ENCODE measurements at regions not wholly inside any gene's neighbourhood (a gene's known extent, or its start where the extent isn't known, plus 50 kb on each side); places are given as distances from the start of the nearest gene placed in this dataset.

DNA sequence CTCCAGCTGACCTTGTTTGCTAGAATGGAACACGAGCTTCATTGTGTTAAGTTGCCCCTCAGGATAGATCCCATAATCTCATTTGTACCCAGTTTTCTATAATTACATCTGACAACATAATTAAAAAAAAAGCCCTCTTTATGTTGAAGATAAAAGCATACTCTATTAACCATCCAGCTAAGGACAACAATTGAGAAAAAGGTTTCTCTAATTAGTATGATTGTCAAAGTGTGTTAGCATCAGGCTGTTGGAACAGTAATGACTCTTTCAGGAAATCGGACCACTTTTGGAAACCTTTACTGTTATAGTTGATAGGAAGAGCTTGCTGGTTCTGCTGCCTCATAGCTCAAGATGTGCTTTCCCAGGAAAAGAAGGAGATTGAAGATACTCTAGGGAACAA is 172.6 kb downstream of the FHIP1A start:
- no peaks in the 10 kb centered on the region for H3K9me3 ChIP-seq (ENCODE audit: insufficient read depth, low read length)
- H3F3A ChIP-seq (ENCODE audit: insufficient read depth), result no peaks in the 10 kb centered on the region
- H3K36me3 ChIP-seq (ENCODE audit: low read length), result no peaks in the 10 kb centered on the region
- H3K79me2 ChIP-seq (ENCODE audit: insufficient read depth, low read length), result no peaks in the 10 kb centered on the region
- H2AFZ ChIP-seq (ENCODE audit: low read depth, low read length, severe bottlenecking), result no peak overlapping the region
- H3K4me3 ChIP-seq (ENCODE audit: insufficient read depth, low read length, poor library complexity, severe bottlenecking), result no peak overlapping the region
- no peak overlapping the region for H3K9ac ChIP-seq (ENCODE audit: low read length)
- H3K9me2 ChIP-seq (replicated peaks; ENCODE audit: insufficient read depth, low read length), result no peaks in the 10 kb centered on the region
- no peak overlapping the region for H3K27ac ChIP-seq (ENCODE audit: low read depth, low read length)
- no peaks in the 10 kb centered on the region for H4K20me1 ChIP-seq (ENCODE audit: low read depth, low read length)
- TF ChIP-seq EZH2phosphoT487 (conservative IDR thresholded peaks at IDR 0.05; ENCODE audit: low read length) (no peak), CTCF (IDR thresholded peaks at IDR 0.05; ENCODE audit: insufficient read depth, low read length, poor library complexity, severe bottlenecking) (no peak)
- H3K4me2 ChIP-seq (ENCODE audit: low read depth, low read length, poor library complexity, severe bottlenecking), result no peak overlapping the region
- no peaks in the 10 kb centered on the region for H3K27me3 ChIP-seq (ENCODE audit: low read length)

DNA sequence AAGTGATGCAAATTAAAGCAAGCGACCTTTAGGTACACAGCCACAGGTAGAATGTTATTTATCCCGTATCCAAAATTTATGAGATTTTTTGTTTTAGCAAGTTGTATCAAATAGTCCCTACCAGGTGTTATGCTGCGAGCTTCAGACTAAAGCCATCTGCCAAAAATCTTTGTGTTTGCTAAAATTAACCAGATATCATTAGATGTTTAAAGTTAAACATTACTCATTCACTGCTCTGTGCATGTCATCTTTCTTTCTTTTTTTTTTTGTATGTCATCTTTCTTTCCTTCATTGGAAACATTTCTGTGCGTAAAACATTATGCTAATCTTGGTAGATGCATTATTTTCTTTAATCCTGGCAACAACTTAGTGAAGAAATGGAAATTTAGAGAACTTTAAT is 173.1 kb downstream of the FHIP1A start:
- no peak overlapping the region for H3K9ac ChIP-seq (ENCODE audit: low read length)
- no peak overlapping the region for H3K4me2 ChIP-seq (ENCODE audit: low read depth, low read length, poor library complexity, severe bottlenecking)
- H4K20me1 ChIP-seq (ENCODE audit: low read depth, low read length), result no peaks in the 10 kb centered on the region
- H3K4me3 ChIP-seq (ENCODE audit: insufficient read depth, low read length, poor library complexity, severe bottlenecking), result no peak overlapping the region
- H3K27ac ChIP-seq (ENCODE audit: low read depth, low read length), result no peak overlapping the region
- no peaks in the 10 kb centered on the region for H3K27me3 ChIP-seq (ENCODE audit: low read length)
- TF ChIP-seq EZH2phosphoT487 (conservative IDR thresholded peaks at IDR 0.05; ENCODE audit: low read length) (no peak), CTCF (IDR thresholded peaks at IDR 0.05; ENCODE audit: insufficient read depth, low read length, poor library complexity, severe bottlenecking) (no peak)
- H3K9me2 ChIP-seq (replicated peaks; ENCODE audit: insufficient read depth, low read length), result no peaks in the 10 kb centered on the region
- H3K79me2 ChIP-seq (ENCODE audit: insufficient read depth, low read length), result no peaks in the 10 kb centered on the region
- no peaks in the 10 kb centered on the region for H3K9me3 ChIP-seq (ENCODE audit: insufficient read depth, low read length)
- no peaks in the 10 kb centered on the region for H3F3A ChIP-seq (ENCODE audit: insufficient read depth)
- no peaks in the 10 kb centered on the region for H3K36me3 ChIP-seq (ENCODE audit: low read length)
- no peak overlapping the region for H2AFZ ChIP-seq (ENCODE audit: low read depth, low read length, severe bottlenecking)

DNA sequence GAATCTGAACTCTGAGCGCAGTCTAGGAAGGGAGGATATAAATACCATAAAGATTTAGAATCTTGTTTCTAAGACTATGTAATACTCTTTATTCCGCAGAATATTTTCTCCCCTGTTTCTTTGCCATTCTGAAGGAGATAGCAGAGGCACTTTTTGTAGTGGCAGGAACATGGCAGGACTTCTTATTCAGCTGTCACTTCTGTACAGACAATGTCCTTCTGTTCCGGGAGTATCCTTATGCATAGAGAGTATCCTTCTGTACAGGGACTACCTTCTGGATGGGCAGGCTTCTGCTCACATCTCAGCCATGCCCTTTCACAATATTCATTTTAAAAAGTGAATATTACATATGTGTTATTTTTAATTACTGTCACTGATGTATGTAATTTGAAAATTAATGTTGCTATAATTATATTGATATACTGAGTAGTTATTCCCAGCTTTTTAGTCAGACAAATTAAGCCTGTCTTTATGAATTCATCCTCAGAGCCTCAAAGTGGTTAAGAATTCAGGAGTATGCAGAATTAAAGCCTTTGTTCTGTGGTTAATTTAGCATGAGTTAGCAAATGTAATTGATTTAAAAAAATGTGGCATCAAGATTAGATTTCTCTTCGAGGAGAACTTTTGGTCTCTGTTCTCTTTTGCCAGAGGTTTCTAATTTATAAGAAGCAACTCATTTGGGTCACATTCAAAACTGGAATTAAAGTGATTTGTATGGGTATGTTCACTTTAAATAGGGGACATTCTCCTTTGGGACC is 174.4 kb downstream of the FHIP1A start:
- no peak for TF ChIP-seq CTCF (IDR thresholded peaks at IDR 0.05; ENCODE audit: insufficient read depth, low read length, poor library complexity, severe bottlenecking)
- no peak for TF ChIP-seq EZH2phosphoT487 (conservative IDR thresholded peaks at IDR 0.05; ENCODE audit: low read length)
- Histone ChIP-seq H3K9me3 (ENCODE audit: insufficient read depth, low read length) (no peaks in the 10 kb centered on the region), H3K79me2 (ENCODE audit: insufficient read depth, low read length) (no peaks in the 10 kb centered on the region), H3K9ac (ENCODE audit: low read length) (no peak overlapping the region), H4K20me1 (ENCODE audit: low read depth, low read length) (no peaks in the 10 kb centered on the region), H3K9me2 (replicated peaks; ENCODE audit: insufficient read depth, low read length) (no peaks in the 10 kb centered on the region), H3F3A (ENCODE audit: insufficient read depth) (no peaks in the 10 kb centered on the region), H3K27ac (ENCODE audit: low read depth, low read length) (no peak overlapping the region), H3K4me3 (ENCODE audit: insufficient read depth, low read length, poor library complexity, severe bottlenecking) (no peak overlapping the region), H3K36me3 (ENCODE audit: low read length) (no peaks in the 10 kb centered on the region), H3K27me3 (ENCODE audit: low read length) (no peaks in the 10 kb centered on the region), H2AFZ (ENCODE audit: low read depth, low read length, severe bottlenecking) (no peak overlapping the region), H3K4me2 (ENCODE audit: low read depth, low read length, poor library complexity, severe bottlenecking) (no peak overlapping the region)

Measured in SU-DHL-6 (cell line).